Neural cell (in vitro differentiated cells): ENCODE measurements at regions not wholly inside any gene's neighbourhood (a gene's known extent, or its start where the extent isn't known, plus 50 kb on each side); places are given as distances from the start of the nearest gene placed in this dataset.

Experiments
- H2AFZ ChIP-seq: fragments of 200-600, 300-800 bp; sonication (generic), shearing (Covaris generic); 2 replicates; pipeline ENCODE4 v1.6.0; 2014; ENCODE audit warnings: low read depth, mild to moderate bottlenecking, antibody characterized with exemption, low read length, moderate library complexity
- H3F3A ChIP-seq: fragments of 200-600 bp; shearing (Covaris generic); 2 replicates; pipeline ENCODE4 v1.6.1; 2016; ENCODE audit warnings: mild to moderate bottlenecking, moderate library complexity, mixed read lengths, antibody characterized with exemption, low read length; ENCODE audit not compliant: insufficient read depth, poor library complexity, severe bottlenecking
- H3K27ac ChIP-seq: fragments of 200-600, 300-800 bp; sonication (generic), shearing (Covaris generic); 2 replicates; pipeline ENCODE4 v1.5.1; 2014; ENCODE audit warnings: mild to moderate bottlenecking, low read length, moderate library complexity
- H3K27me3 ChIP-seq: fragments of 300-800, 200-600 bp; sonication (generic), shearing (Covaris generic); 2 replicates; pipeline ENCODE4 v1.6.0; 2014; ENCODE audit warnings: mild to moderate bottlenecking, low read depth, low read length, moderate library complexity; ENCODE audit not compliant: insufficient read depth
- H3K36me3 ChIP-seq: fragments of 300-800, 200-600 bp; sonication (generic), shearing (Covaris generic); 2 replicates; pipeline ENCODE4 v1.5.1; 2014; ENCODE audit warnings: mild to moderate bottlenecking, antibody characterized with exemption, low read length, moderate library complexity; ENCODE audit not compliant: insufficient read depth
- H3K4me2 ChIP-seq: fragments of 300-800, 200-600 bp; sonication (generic), shearing (Covaris generic); 2 replicates; pipeline ENCODE4 v1.6.0; 2014; ENCODE audit warnings: mild to moderate bottlenecking, low read length
- H3K4me3 ChIP-seq: fragments of 300-800, 200-600 bp; sonication (generic), shearing (Covaris generic); 2 replicates; pipeline ENCODE4 v1.5.1; 2014; ENCODE audit warnings: mild to moderate bottlenecking, low read length, moderate library complexity
- H3K79me2 ChIP-seq: fragments of 200-600 bp; shearing (Covaris generic); replicated peaks from 2 replicates; pipeline ENCODE4 v1.6.0; 2014; ENCODE audit warnings: mild to moderate bottlenecking, low read length, moderate library complexity; ENCODE audit not compliant: insufficient read depth
- H3K9ac ChIP-seq: fragments of 300-800, 200-600 bp; sonication (generic), shearing (Covaris generic); 2 replicates; pipeline ENCODE4 v1.6.1; 2016; ENCODE audit warnings: mild to moderate bottlenecking, low read length, mixed read lengths
- H3K9me2 ChIP-seq: fragments of 200-600 bp; shearing (Covaris generic); 2 replicates; pipeline ENCODE4 v1.6.1; 2016; ENCODE audit warnings: mild to moderate bottlenecking, low read length, mixed read lengths; ENCODE audit not compliant: insufficient read depth
- H3K9me3 ChIP-seq: fragments of 200-600, 300-800 bp; sonication (generic), shearing (Covaris generic); 2 replicates; pipeline ENCODE4 v1.6.1; 2016; ENCODE audit warnings: mild to moderate bottlenecking, mixed run types, low read length, moderate library complexity, mixed read lengths
- H4K20me1 ChIP-seq: fragments of 200-600 bp; shearing (Covaris generic); 2 replicates; pipeline ENCODE4 v1.6.1; 2016; ENCODE audit warnings: mild to moderate bottlenecking, mixed run types; ENCODE audit not compliant: insufficient read depth
- CTCF ChIP-seq: fragments of 450-650 bp; IDR thresholded peaks from 2 replicates; pipeline ENCODE4 v1.5.1; 2014; ENCODE audit warnings: antibody characterized with exemption, mild to moderate bottlenecking, moderate library complexity; ENCODE audit not compliant: poor library complexity, severe bottlenecking
- EP300 ChIP-seq: fragments of 450-650 bp; conservative IDR thresholded peaks from 2 replicates; pipeline ENCODE4 v1.6.1; 2014; ENCODE audit warnings: antibody characterized with exemption, mild to moderate bottlenecking, moderate library complexity; ENCODE audit not compliant: poor library complexity, severe bottlenecking
- EZH2 ChIP-seq: fragments of 200-600, 300-800 bp; shearing (Covaris generic), sonication (generic); IDR thresholded peaks from 2 replicates; pipeline ENCODE4 v1.6.1; 2014; ENCODE audit warnings: antibody characterized with exemption, low read length, borderline replicate concordance, mild to moderate bottlenecking; ENCODE audit not compliant: insufficient read depth, poor library complexity, severe bottlenecking
- MXI1 ChIP-seq: fragments of 450-650 bp; conservative IDR thresholded peaks from 2 replicates; pipeline ENCODE4 v1.6.1; 2014; ENCODE audit warnings: antibody characterized with exemption, mild to moderate bottlenecking; ENCODE audit not compliant: poor library complexity, severe bottlenecking
- POLR2AphosphoS5 ChIP-seq: IDR thresholded peaks from 2 replicates; pipeline ENCODE4 v1.6.1; 2012
- RAD21 ChIP-seq: fragments of 450-650 bp; conservative IDR thresholded peaks from 2 replicates; pipeline ENCODE4 v1.6.1; 2014; ENCODE audit warnings: antibody characterized with exemption, mild to moderate bottlenecking, moderate library complexity
- REST ChIP-seq: IDR thresholded peaks from 2 replicates; pipeline ENCODE4 v1.6.1; 2012; ENCODE audit warnings: borderline replicate concordance
- SMC3 ChIP-seq: fragments of 450-650 bp; conservative IDR thresholded peaks from 2 replicates; pipeline ENCODE4 v1.6.1; 2014; ENCODE audit warnings: antibody characterized with exemption, mild to moderate bottlenecking, moderate library complexity; ENCODE audit not compliant: poor library complexity
- TAF1 ChIP-seq: IDR thresholded peaks from 2 replicates; pipeline ENCODE4 v1.6.1; 2012; ENCODE audit warnings: low read depth

- Histone ChIP-seq H3K9me3 (no peaks in the 10 kb centered on the region), H3F3A (no peaks in the 10 kb centered on the region), H3K4me3 (no peak overlapping the region), H3K9me2 (no peaks in the 10 kb centered on the region), H2AFZ (no peak overlapping the region), H3K36me3 (no peaks in the 10 kb centered on the region), H4K20me1 (no peaks in the 10 kb centered on the region), H3K9ac (no peak overlapping the region), H3K27ac (no peak overlapping the region), H3K79me2 (no peaks in the 10 kb centered on the region), H3K4me2 (no peak overlapping the region), H3K27me3 (no peaks in the 10 kb centered on the region)
- TF ChIP-seq POLR2AphosphoS5 (no peak), CTCF (no peak), EP300 (no peak), REST (no peak), RAD21 (no peak), TAF1 (no peak), EZH2 (no peak), SMC3 (no peak), MXI1 (no peak)
Observed at GRCh38 chr9:88802533-88802932, 188.7 kb upstream of the S1PR3 start.

DNA sequence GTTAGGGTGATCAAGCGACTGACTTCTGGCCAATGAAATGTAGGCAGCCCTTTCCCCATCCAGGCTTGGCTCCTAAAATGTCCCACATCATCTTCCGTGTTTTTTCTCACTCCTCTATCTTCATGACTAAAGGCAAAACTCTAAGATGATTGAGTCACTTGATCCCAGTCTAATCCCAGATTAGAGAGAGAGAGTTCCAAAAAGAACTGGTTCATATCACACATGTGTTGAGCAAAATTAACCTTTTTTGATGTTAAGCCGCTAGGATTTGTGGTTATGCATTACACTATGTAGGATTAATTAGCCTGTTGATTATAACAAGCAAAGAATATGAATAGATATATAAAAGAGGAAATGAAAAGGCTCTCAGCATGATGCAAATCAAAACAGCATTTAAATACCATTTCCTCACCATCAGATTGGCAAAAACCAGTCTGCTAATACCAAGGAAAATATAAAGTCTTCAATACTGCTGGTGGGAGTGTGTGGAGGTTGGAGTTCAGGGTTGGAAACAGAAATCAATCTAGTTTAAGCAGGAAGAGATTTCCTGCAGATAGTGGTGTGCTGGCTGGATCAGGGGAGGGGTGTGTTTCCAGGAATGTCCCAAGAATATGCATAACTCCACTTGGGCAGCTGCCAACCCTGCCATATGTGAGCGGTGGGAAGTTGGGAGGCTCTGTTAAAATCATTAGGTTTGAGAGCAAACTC, 187.6 kb upstream of the S1PR3 start:
- H3K9me2 ChIP-seq: no peaks in the 10 kb centered on the region
- H3K4me2 ChIP-seq: no peak overlapping the region
- no peak overlapping the region for H3K27ac ChIP-seq
- H3K27me3 ChIP-seq: no peaks in the 10 kb centered on the region
- H4K20me1 ChIP-seq: no peaks in the 10 kb centered on the region
- no peaks in the 10 kb centered on the region for H3K9me3 ChIP-seq
- no peak overlapping the region for H3K9ac ChIP-seq
- H3K4me3 ChIP-seq: no peak overlapping the region
- TF ChIP-seq REST (no peak), TAF1 (no peak), CTCF (no peak), RAD21 (no peak), EZH2 (no peak), POLR2AphosphoS5 (no peak), SMC3 (no peak), MXI1 (no peak), EP300 (no peak)
- H2AFZ ChIP-seq: no peak overlapping the region
- H3F3A ChIP-seq: no peaks in the 10 kb centered on the region
- no peaks in the 10 kb centered on the region for H3K79me2 ChIP-seq
- H3K36me3 ChIP-seq: no peaks in the 10 kb centered on the region
